ENCODE measurements at regions not wholly inside any gene's neighbourhood (a gene's known extent, or its start where the extent isn't known, plus 50 kb on each side); places are given as distances from the start of the nearest gene placed in this dataset.

DNA sequence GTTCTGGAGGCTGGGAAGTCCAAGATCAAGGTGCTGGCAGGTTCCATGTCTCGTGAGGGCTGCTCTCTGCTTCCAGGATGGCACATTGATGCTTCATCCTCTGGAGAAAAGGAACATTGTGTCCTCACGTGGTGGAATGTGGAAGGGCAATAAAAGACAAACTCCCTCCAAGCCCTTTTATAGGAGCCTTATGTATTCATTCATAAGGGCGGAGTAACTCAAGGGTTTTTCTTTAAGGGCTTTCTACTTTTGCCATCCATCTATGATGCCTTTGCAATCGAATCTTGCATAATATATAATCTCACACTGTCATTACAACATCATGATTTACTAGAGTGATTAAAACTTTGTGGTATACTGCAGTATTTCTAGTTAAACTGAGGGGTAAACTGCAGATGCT is 132.7 kb upstream of the DDHD1 start:
- H3K4me1 ChIP-seq, result no peaks in the 10 kb centered on the region
- no peak for TF ChIP-seq CTCF (IDR thresholded peaks at IDR 0.05)
- no peak overlapping the region for H3K9ac ChIP-seq (ENCODE audit: low read depth in 2 of 2, low read length in 2 of 2)
- no peak overlapping the region for H3K4me3 ChIP-seq
- H3K36me3 ChIP-seq, result no peaks in the 10 kb centered on the region
- no peak overlapping the region for H3K27ac ChIP-seq
- no peaks in the 10 kb centered on the region for H3K9me3 ChIP-seq
- H3K27me3 ChIP-seq, result no peaks in the 10 kb centered on the region
- no peak for DNase-seq
- intact Hi-C loops (cut with DNase I), result no loop called here

DNA sequence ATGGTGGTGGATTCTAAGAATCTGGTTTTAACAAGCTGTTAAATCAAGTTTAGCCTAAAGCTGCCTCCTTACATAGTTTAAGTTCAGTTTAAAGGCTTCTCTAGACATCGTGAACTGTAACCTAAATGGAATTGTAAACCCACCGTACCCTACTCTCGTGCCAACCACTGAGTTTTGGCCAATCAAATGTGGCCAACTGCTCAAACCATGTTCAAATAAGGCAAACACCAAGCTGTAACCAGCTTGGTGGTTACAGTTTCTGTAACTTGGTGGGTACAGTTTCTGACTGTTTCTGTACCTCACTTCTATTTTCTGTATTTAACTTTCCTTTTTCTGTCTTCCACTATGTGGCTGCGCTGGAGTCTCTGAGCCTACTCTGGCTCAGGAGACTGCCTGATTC is 131.9 kb upstream of the DDHD1 start:
- intact Hi-C loops (cut with DNase I), result no loop called here
- Histone ChIP-seq H3K9ac (ENCODE audit: low read depth in 2 of 2, low read length in 2 of 2) (no peak overlapping the region), H3K9me3 (no peaks in the 10 kb centered on the region), H3K27ac (no peak overlapping the region), H3K4me1 (no peaks in the 10 kb centered on the region), H3K36me3 (no peaks in the 10 kb centered on the region), H3K27me3 (no peaks in the 10 kb centered on the region), H3K4me3 (no peak overlapping the region)
- TF ChIP-seq CTCF (IDR thresholded peaks at IDR 0.05), result no peak
- DNase-seq, result no peak

DNA sequence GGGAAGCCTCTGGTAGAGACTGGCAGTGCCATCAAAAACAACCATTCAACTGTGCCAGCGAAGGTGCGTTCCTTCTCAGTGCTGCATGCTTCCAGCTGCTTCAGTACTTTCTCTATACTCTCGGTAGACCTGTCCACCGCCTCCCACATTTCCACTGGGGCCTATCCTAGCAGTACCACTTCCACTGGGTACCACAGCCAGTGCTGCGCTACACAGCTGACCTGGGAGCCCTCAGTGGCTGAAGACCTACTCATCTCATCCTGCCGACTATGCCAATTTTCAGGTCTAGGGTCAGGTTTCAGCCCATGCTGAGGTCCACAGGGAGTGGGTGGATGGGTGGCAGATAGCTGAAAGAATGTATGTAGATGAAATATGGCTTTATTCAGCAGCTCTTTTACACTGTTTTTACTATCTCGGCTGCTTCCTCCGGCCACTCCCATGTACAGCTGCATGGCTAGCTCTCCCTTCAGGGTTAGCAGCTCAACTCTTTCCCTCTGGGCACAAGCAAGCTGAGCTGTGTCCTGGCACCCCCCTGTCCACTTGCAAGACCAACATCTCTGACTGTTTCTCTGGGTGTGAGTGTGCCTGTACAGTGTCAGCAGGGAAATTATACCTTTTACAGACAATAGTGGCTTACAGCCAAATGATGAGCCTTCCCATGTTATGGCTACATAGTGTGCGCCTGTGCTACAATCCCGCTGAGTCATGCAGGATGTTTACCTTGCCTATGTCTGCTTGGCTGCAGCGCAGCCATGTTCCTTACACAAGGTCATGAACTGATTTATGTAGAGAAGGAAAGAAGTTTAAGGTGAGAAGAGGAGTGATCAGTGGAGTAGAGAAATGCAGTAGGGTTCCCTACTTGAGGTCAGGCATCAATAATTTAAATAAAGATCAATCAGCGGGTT is 125.7 kb upstream of the DDHD1 start:
- DNase-seq, result no peak
- TF ChIP-seq CTCF (IDR thresholded peaks at IDR 0.05), result no peak
- Histone ChIP-seq H3K9me3 (no peaks in the 10 kb centered on the region), H3K27ac (no peak overlapping the region), H3K4me3 (no peak overlapping the region), H3K4me1 (no peaks in the 10 kb centered on the region), H3K36me3 (no peaks in the 10 kb centered on the region), H3K27me3 (no peaks in the 10 kb centered on the region), H3K9ac (ENCODE audit: low read depth in 2 of 2, low read length in 2 of 2) (no peak overlapping the region)
- intact Hi-C loops (cut with DNase I), result no loop called here

DNA sequence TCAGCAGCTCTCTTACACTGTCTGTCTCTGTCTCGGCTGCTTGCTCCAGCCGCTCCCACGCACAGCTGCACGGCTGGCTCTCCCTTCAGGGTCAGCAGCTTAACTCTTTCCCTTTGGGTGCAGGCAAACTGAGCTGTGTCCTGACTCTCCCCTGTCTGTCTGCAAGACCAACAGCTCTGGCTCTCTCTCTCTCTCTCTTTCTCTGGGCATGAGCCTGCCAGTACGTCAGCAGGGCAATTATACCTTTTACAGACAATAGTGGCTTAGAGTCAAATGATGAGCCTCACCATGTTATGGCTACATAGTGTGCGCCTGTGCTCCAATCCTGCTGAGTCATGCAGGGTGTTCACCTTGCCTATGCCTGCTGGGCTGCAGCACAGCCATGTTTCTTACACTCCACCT is 120.5 kb upstream of the DDHD1 start:
- DNase-seq, result no peak
- no peak for TF ChIP-seq CTCF (IDR thresholded peaks at IDR 0.05)
- H3K9me3 ChIP-seq, result no peaks in the 10 kb centered on the region
- no peak overlapping the region for H3K9ac ChIP-seq (ENCODE audit: low read depth in 2 of 2, low read length in 2 of 2)
- no peaks in the 10 kb centered on the region for H3K36me3 ChIP-seq
- intact Hi-C loops (cut with DNase I), result no loop called here
- H3K27me3 ChIP-seq, result no peaks in the 10 kb centered on the region
- H3K4me3 ChIP-seq, result no peak overlapping the region
- no peaks in the 10 kb centered on the region for H3K4me1 ChIP-seq
- H3K27ac ChIP-seq, result no peak overlapping the region

- Histone ChIP-seq H3K36me3 (no peaks in the 10 kb centered on the region), H3K4me3 (no peak overlapping the region), H3K9me3 (no peaks in the 10 kb centered on the region), H3K27me3 (no peaks in the 10 kb centered on the region), H3K4me1 (no peaks in the 10 kb centered on the region), H3K9ac (ENCODE audit: low read depth in 2 of 2, low read length in 2 of 2) (no peak overlapping the region), H3K27ac (no peak overlapping the region)
- no peak for DNase-seq
- intact Hi-C loops (cut with DNase I), result no loop called here
- no peak for TF ChIP-seq CTCF (IDR thresholded peaks at IDR 0.05)
Observed at GRCh38 chr14:53265025-53265424, 111.9 kb upstream of the DDHD1 start.

All from colonic mucosa (tissue), 4 donors.